ENCODE measurements at regions not wholly inside any gene's neighbourhood (a gene's known extent, or its start where the extent isn't known, plus 50 kb on each side); places are given as distances from the start of the nearest gene placed in this dataset.

DNA sequence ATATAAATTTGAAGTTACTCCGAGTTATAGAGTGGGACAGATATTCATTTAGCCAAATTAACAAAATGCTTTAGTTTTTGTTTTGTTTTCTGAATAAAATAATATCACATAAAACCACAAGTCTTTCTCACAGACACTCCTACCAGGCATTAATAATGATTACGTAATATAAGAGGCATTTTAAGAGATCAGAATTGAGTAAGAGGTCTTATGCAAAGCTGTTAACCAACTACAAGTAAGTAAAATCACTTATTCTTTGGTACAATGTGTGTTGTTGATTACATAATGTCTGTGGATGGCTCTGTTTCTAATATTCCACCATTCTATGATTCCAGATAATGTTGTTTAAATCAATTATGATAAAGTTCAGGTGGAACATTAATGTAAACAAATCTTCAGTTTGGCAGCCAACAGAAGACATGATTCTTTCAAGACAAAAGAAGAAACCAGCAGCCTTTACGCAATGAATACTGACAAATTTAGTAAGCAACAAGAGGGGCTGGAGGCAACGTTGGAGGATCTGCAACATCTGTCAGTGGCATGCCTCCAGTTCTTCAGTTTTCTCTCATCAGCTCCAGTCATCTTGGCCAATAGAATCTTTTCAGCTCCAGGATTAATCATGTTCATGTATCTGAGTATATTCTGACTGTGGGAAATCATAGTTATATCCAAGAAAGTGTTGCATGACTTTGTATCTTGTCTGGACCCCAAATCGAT, 403.8 kb downstream of the SLITRK5 start:
- H3K27ac ChIP-seq (ENCODE audit: extremely low read depth, low read depth, low read length) = no peak overlapping the region
- H3K4me1 ChIP-seq (ENCODE audit: control insufficient read depth, insufficient read depth, low read length) = no peaks in the 10 kb centered on the region
- no peaks in the 10 kb centered on the region for H3K36me3 ChIP-seq (ENCODE audit: control insufficient read depth in 2 of 2, insufficient read depth in 1 of 2, low read length in 2 of 2)
- TF ChIP-seq ZNF350 (tag by site-specific recombination; IDR thresholded peaks at IDR 0.05) (no peak), BCL11A (tag by site-specific recombination; IDR thresholded peaks at IDR 0.05; ENCODE audit: low read depth) (no peak), ZNF16 (tag by site-specific recombination; IDR thresholded peaks at IDR 0.05; ENCODE audit: low read depth) (no peak), ZBTB1 (tag by site-specific recombination; IDR thresholded peaks at IDR 0.05) (no peak), GLI4 (tag by site-specific recombination; IDR thresholded peaks at IDR 0.05) (no peak), ZNF677 (tag by site-specific recombination; IDR thresholded peaks at IDR 0.05) (no peak), ZFP41 (tag by site-specific recombination; IDR thresholded peaks at IDR 0.05; ENCODE audit: borderline replicate concordance) (no peak), SP7 (tag by site-specific recombination; IDR thresholded peaks at IDR 0.05) (no peak), ZNF624 (tag by site-specific recombination; IDR thresholded peaks at IDR 0.05) (no peak), ZNF404 (tag by site-specific recombination; IDR thresholded peaks at IDR 0.05) (no peak), ZNF558 (tag by site-specific recombination; IDR thresholded peaks at IDR 0.05) (no peak), ZNF433 (tag by site-specific recombination; IDR thresholded peaks at IDR 0.05; ENCODE audit: low read depth) (no peak), ZNF707 (tag by site-specific recombination; IDR thresholded peaks at IDR 0.05) (no peak), ZNF585B (tag by site-specific recombination; IDR thresholded peaks at IDR 0.05) (no peak), ZNF658 (tag by site-specific recombination; IDR thresholded peaks at IDR 0.05) (no peak), ZNF621 (tag by site-specific recombination; IDR thresholded peaks at IDR 0.05) (no peak), ZNF211 (tag by site-specific recombination; IDR thresholded peaks at IDR 0.05; ENCODE audit: low read depth) (no peak), ZNF645 (tag by site-specific recombination; IDR thresholded peaks at IDR 0.05) (no peak)
- TF ChIP-seq, protein P1, sequence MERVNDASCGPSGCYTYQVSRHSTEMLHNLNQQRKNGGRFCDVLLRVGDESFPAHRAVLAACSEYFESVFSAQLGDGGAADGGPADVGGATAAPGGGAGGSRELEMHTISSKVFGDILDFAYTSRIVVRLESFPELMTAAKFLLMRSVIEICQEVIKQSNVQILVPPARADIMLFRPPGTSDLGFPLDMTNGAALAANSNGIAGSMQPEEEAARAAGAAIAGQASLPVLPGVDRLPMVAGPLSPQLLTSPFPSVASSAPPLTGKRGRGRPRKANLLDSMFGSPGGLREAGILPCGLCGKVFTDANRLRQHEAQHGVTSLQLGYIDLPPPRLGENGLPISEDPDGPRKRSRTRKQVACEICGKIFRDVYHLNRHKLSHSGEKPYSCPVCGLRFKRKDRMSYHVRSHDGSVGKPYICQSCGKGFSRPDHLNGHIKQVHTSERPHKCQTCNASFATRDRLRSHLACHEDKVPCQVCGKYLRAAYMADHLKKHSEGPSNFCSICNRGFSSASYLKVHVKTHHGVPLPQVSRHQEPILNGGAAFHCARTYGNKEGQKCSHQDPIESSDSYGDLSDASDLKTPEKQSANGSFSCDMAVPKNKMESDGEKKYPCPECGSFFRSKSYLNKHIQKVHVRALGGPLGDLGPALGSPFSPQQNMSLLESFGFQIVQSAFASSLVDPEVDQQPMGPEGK (tag by site-specific recombination; IDR thresholded peaks at IDR 0.05) = no peak
- TF ChIP-seq, protein P2, sequence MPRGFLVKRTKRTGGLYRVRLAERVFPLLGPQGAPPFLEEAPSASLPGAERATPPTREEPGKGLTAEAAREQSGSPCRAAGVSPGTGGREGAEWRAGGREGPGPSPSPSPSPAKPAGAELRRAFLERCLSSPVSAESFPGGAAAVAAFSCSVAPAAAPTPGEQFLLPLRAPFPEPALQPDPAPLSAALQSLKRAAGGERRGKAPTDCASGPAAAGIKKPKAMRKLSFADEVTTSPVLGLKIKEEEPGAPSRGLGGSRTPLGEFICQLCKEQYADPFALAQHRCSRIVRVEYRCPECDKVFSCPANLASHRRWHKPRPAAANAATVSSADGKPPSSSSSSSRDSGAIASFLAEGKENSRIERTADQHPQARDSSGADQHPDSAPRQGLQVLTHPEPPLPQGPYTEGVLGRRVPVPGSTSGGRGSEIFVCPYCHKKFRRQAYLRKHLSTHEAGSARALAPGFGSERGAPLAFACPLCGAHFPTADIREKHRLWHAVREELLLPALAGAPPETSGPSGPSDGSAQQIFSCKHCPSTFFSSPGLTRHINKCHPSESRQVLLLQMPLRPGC (tag by site-specific recombination; IDR thresholded peaks at IDR 0.05) = no peak
- POLR2A ChIA-PET = no interaction called here
- H3K9me3 ChIP-seq (ENCODE audit: control insufficient read depth, insufficient read depth, low read depth, low read length) = no peaks in the 10 kb centered on the region
- CTCF ChIA-PET = no interaction called here
- H3K4me3 ChIP-seq (ENCODE audit: low read depth, low read length) = no peak overlapping the region

- ChIA-PET CTCF (no interaction called here), POLR2A (no interaction called here)
- Histone ChIP-seq H3K36me3 (ENCODE audit: control insufficient read depth in 2 of 2, insufficient read depth in 1 of 2, low read length in 2 of 2) (no peaks in the 10 kb centered on the region), H3K9me3 (ENCODE audit: control insufficient read depth, insufficient read depth, low read depth, low read length) (no peaks in the 10 kb centered on the region), H3K4me3 (ENCODE audit: low read depth, low read length) (no peak overlapping the region), H3K4me1 (ENCODE audit: control insufficient read depth, insufficient read depth, low read length) (no peaks in the 10 kb centered on the region), H3K27ac (ENCODE audit: extremely low read depth, low read depth, low read length) (no peak overlapping the region)
- TF ChIP-seq, protein P3, sequence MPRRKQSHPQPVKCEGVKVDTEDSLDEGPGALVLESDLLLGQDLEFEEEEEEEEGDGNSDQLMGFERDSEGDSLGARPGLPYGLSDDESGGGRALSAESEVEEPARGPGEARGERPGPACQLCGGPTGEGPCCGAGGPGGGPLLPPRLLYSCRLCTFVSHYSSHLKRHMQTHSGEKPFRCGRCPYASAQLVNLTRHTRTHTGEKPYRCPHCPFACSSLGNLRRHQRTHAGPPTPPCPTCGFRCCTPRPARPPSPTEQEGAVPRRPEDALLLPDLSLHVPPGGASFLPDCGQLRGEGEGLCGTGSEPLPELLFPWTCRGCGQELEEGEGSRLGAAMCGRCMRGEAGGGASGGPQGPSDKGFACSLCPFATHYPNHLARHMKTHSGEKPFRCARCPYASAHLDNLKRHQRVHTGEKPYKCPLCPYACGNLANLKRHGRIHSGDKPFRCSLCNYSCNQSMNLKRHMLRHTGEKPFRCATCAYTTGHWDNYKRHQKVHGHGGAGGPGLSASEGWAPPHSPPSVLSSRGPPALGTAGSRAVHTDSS (tag by site-specific recombination; IDR thresholded peaks at IDR 0.05) = no peak
- TF ChIP-seq ZSCAN30 (tag by site-specific recombination; IDR thresholded peaks at IDR 0.05) (no peak), ZNF112 (tag by site-specific recombination; IDR thresholded peaks at IDR 0.05) (no peak), KLF16 (tag by site-specific recombination; IDR thresholded peaks at IDR 0.05) (no peak)
- TF ChIP-seq, protein P4, sequence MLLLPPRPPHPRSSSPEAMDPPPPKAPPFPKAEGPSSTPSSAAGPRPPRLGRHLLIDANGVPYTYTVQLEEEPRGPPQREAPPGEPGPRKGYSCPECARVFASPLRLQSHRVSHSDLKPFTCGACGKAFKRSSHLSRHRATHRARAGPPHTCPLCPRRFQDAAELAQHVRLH (tag by site-specific recombination; IDR thresholded peaks at IDR 0.05) = no peak
Observed at GRCh38 chr13:88085036-88085435, 413.9 kb downstream of the SLITRK5 start.

All from HEK293 (cell line).